Left colon (tissue), 2 donors: ENCODE measurements at regions not wholly inside any gene's neighbourhood (a gene's known extent, or its start where the extent isn't known, plus 50 kb on each side); places are given as distances from the start of the nearest gene placed in this dataset.

Experiments
- ATAC-seq: fragments of 200-7000 bp; cut with Tn5 transposase; one replicate; pipeline ENCODE4 v1.9.1; 2020; ENCODE audit warnings: mild to moderate bottlenecking, moderate library complexity
- DNase-seq, 2 donors: peaks; one replicate each; pipeline ENCODE4 v3.0.0-alpha.2; 2020
- intact Hi-C, 2 donors: fragments of 100-400 bp; cut with DNase I in 1 of 2; cut with micrococcal nuclease in 1 of 2; formaldehyde crosslinking; loops; one replicate each; pipeline versions ENCODE4 v1.11.2 to v1.14.0; 2022; cut with DNase I, micrococcal nuclease
- donor health status: DM: no; HTN: no; CAD: no.
- donor health status: DM: yes; HTN: yes; CAD: no.

DNA sequence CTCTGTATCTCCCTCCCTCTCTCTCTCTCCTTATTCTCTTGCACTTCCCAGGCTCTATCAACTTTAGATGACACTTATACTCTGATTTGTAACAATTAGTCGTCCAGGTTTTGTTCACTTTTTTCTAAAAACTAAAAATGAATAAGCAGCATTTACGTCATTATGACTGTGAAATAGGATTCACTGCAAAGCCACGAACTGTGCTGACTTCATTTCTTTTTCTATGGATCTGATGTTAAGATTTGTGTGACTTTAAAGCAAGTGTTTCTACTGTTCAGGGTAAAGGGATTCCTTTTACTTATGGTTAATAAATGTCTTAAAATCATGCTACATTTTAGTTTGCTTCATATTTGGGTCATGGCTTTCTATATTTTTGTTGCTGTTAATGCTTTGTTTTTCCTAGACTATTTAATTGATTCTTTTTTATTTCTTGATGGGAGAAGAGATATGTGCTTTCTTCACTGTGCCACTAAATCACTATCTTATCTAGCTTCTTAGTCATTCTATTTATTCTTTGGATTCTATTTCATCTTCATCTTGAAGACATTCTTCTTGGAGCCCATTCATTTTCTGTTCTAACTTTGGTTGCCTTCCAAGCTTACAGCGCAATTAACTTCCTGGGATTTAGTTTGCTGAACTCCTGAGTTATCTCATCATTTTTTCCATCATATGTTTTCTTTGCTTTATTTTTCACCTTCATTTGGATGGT, 480.4 kb upstream of the TRIB2 start:
- intact Hi-C loops = no loop called here
- no peak for DNase-seq
- no peak for ATAC-seq

DNA sequence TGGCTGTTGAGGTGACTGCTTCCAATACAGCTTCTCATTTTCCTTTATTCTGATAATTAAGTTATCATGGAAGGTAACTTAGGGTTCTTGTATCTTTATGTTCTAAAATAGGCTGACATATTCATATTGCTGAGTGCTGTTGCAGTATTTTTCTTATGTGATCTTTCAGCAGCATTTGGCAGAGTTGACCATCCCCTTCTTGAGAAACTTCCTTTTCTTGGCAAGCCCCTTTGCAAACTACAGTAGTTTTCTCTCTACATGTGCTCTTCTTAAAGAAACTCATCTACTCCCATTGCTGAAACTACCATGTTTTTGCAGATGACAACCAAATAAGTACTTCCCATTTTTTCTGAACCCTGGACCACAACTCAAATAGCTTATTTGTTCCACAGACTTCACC, 476.5 kb upstream of the TRIB2 start:
- intact Hi-C loops = no loop called here
- no peak for ATAC-seq
- no peak for DNase-seq

DNA sequence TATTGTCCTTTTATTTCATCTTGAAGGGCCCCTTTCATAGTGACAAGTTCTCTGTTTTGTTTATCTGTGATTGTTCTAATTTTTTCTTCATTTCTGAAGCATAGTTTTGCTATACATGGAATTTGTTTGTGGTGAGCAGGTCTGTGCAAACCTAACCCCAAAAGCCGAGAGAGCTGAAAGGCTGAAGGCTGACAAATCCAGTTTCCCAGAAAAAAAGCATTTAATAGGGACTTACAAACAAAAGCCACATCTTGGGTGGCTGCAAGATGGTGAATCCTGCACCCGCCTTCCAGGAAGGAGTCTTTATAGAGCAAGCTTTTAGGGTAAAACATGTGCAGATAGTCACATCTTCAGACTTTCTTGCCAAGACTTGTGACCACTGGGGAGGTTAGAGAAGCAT, 473.4 kb upstream of the TRIB2 start:
- DNase-seq = no peak
- ATAC-seq = no peak
- intact Hi-C loops = no loop called here

DNA sequence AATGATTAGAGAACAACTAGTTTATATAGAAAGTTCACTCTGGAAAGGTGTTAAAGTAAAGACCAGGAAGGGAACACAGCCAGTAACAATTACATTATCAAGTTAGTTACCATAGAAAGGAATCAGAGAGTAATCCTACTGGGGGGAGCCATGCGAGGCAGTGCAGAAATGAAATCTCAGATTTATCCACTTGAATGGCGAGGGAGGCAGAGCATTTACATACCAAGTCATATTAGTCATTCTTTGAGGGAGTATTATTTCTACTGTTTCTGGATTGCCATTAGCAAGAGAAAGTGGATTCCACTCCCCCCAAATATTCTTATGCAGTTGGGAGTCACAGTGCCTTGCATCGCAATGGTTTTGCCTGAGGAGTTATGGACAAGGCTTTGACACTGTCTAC, 472.7 kb upstream of the TRIB2 start:
- ATAC-seq (no peak), DNase-seq (no peak)
- intact Hi-C loops = no loop called here

DNA sequence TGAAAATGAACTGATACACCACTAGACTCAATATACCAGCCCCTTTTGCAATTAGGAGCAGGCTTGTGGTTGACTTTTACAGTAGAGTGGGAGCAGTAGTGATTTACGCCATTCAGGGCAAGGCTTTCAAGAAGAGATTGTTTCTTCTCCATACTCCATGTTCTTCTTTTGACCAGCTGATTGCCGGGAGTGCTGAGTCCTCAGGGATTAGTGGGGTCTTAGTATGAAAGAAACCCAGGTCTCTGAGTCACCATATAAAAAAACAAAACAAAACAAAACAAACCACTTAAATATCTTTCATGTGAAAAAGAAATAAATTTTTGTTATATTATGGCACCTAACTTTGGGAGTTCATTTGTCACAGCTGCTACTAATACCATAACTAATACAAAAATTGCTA, 465.6 kb upstream of the TRIB2 start:
- ATAC-seq (no peak), DNase-seq (no peak)
- intact Hi-C loops = no loop called here

DNA sequence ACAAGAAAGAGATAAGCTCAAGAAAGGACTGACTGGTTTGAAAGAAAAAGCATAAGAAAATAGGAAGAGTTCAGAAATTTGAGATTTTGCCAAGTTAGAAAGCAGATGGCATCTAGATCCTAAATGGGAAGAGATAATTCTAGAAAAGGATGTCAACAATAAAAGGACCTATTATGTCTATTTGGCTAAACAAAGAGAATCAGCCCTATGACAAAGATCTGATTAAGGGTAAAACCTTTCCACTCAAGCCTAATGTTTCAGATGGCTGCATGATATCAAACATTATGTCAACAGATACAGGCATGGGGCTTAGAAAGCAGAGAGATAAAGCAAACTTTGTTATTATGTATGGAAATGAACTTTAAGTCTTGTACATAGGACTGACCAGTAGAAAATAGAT, 465.0 kb upstream of the TRIB2 start:
- DNase-seq = no peak
- ATAC-seq = no peak
- intact Hi-C loops = no loop called here

DNA sequence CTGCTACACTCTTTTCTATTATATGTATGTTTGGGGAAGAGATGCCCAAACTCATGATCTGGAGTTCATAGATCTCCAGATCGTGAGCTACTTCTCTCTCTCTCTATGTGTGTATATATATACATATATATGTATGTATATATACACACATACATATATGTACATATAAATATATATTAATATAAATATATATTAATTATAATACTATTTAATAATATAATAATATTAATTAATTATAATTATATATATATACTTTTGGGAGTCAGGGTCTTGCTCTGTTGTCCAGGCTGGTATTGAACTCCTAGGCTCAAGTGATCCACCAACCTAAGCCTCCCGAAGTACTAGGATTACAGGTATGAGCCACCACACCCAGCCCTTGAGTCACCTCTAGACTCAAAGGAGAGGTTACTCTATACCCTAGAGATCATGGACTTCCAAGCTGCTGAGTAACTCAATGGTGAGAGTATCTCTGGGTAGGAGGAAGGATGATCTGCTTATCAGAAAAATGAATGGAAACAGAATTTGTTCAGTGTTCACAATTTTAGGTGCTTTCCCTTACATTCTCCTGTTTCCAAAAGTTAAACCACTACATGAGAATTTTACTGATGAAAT, 463.5 kb upstream of the TRIB2 start:
- ATAC-seq = no peak
- intact Hi-C loops = no loop called here
- no peak for DNase-seq

DNA sequence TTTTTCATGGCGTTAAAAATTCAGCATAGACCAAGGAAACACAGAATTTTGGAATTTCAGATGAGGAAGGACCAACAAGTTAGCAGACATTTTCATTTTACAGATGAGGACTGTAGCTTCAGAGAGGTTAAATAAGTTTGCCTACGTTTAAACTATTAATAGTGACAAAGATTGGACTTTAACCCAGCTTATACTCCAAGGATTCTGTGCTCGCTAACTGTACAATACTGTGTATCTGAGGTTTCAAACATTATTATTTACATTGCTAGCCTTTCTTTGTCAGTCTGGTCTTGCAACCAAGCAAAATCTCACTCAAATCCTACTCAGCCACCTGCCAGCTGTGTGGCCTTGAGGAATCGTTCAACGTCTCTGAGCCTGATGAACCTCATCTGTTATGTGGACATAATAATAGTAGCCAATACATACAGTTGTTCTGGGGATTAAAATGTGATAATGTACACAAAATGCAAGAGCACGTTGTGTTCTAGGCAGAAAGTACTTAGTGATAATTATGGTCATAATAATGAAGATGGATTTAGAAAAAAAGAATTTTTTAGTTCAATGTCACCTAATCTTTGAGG, 462.4 kb upstream of the TRIB2 start:
- ATAC-seq (no peak), DNase-seq (no peak)
- intact Hi-C loops = no loop called here

DNA sequence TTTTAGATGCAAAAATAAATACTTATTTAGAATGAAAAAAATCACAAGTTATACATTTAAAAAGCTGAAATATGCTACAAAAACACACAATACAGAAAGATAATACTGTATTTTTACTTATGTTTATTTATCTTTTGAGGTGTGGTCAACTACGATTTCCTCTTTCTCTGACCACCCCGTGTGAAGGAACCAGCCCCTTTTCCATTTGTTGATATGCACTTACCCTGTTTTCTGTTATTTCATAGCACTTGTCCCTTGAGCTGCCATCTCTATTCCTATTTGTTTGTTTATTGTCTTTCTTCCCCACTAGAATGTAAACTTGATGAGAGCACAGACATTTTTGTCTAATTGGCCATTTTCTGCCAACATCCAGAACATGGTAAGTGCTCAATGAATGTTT, 460.5 kb upstream of the TRIB2 start:
- ATAC-seq (no peak), DNase-seq (no peak)
- intact Hi-C loops = no loop called here

DNA sequence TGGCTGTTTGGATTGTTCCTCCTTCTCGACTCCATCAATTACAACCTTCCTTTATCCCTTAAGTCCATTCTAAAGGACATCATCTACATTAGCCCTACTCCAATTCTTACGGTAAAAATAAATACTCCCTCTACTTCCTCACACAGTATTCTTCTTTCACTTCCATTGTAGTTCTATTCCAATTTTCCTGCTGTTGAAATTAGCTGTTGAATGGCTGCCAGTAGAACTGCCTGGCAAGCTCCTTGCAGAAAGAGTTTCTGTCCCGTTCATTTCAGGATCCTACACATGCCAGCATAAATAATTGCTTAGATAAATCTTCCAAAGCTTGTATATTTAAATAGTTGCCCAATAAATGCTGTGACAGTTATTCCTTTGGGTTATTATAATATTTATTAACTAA, 459.3 kb upstream of the TRIB2 start:
- intact Hi-C loops = no loop called here
- ATAC-seq (no peak), DNase-seq (no peak)

DNA sequence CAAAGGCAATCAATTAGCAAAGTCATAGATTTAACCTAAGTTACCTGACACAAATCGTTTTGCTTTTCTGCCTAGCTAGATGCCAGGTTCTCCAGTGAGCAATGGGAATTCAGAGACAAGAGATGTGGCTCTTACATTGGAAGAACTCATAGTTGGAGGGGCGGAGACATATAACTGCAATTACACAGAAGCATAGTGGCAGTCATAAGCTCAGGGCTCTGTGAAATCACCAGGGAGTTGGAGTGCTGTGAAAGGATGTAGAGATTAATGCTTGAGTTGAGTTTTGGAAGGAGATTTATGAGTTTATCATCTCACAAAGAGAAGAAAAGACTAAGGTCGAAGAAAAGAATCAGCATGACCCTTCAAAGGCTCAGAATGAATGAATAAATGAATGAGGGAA, 457.2 kb upstream of the TRIB2 start:
- intact Hi-C loops = no loop called here
- ATAC-seq (no peak), DNase-seq (no peak)

DNA sequence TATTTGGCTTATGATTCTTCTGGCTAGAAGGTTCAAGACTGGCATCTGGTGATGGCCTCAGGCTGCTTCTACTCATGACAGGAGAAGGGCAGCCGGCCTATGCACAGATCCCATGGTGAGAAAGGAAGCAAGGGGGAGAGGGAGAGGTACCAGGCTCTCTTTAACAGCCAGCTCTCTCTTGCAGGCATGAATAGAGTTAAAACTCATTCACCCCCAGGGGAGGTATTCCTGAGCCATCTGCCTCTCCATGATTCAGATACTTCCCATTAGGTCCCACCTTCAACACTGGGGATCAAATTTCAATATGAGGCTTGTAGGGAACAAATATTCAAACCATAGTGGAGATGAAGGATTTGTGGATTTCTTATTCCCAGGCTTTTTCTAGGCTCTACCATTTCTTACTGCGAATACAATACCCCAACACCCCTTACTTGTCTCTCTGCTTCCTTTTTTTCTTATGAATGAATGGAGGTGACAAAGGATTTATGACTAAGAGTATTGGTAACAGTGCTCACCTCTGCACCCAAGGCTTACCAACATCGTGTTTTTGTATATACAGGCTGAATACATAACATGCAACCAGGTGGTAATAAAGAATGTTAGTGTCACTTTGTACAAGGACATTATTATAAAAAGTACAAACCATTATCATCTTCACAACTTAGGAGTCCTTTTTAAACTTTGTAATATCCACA, 454.6 kb upstream of the TRIB2 start:
- no peak for ATAC-seq
- intact Hi-C loops = no loop called here
- DNase-seq = no peak

DNA sequence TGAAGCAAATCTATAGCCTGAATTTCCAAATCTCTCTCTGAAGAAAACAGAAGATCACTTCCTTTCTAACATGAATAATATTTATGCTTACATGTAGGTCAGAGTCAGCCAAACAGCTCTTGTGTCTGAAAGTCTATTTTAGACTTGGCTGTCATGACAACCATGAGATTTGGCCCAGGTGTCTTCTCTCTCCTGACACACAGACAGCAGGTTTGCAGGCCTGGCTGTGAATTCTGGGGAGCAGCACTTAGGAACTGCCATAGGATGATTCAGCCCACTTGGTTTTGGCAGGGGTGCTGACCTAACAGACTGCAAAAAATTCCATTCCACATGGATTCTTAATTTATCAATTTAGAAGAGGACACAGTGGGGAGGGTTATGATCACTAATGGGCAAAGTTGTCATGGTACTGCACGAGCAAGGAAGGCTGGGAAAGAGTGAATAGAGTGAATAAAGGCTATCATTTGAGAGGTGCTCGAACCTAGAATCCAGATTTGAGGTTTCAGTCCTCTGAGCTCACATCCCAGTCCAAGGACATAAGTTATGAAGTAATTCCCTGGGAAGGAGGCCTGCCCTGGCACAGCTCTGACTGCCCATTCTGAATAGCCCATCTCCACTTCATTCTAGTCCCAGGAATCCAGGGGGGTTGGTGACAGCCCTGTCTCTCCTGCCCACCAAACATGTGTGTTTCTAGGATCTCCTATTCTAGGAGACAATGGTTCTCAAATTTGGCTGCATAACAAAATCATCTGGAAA, 453.9 kb upstream of the TRIB2 start:
- DNase-seq = peak in 1 of 2 donors; percentile 24
- intact Hi-C loops = no loop called here
- ATAC-seq = no peak

DNA sequence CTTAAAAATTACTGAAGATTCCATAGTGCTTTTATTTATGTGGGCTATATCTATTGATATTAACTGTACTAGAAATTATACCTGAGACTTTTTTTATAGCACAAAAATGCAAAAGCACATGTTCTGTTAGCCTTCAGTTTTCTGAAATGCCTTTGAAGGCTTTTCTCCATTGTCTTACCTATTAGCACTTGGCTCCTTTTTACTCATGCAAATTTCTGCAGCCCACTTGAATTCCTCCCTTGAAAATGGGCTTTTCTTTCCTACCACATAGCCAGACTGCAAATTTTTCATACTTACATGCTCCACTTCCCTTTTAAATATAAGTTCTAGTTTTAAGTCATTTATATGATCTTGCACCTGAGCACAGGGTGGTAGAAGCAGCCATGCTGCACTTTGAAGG, 453.0 kb upstream of the TRIB2 start:
- no peak for DNase-seq
- ATAC-seq = no peak
- intact Hi-C loops = no loop called here

DNA sequence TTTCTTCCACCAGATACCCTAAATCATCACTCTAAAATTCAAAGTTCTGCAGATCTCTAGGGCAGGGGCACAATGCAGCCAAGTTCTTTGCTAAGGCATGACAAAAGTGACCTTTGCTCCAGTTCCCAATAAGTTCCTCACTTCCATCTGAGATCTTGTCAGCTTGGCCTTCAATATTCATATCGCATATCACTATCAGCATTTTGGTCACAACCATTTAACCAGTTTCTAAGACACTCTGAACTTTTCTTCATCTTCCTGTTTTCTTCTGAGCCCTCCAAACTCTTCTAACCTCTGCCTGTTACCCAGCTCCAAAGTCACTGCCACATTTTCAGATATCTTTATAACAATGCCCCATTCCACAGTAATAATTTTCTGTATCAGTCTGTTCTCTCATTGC, 452.6 kb upstream of the TRIB2 start:
- intact Hi-C loops = no loop called here
- DNase-seq (no peak), ATAC-seq (no peak)

DNA sequence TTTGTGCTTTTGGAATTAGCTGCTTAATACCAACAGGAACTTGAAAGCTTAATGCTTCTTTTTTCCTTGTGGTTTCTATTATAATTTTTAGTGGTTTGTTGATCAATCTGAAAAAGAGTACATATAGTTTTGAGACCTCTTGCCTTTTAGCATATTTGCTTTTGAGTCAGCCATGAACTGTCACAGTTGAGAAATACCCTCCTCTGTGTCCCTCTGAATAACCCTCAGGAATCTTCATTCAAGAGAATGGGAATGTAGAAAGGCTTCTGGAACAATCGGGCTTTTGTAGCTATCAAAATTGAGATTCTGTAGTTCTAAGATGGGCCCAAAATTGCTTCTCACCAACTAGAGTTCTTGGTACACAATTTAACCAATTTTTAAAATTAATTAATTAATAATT, 451.1 kb upstream of the TRIB2 start:
- DNase-seq (no peak), ATAC-seq (no peak)
- intact Hi-C loops = no loop called here

DNA sequence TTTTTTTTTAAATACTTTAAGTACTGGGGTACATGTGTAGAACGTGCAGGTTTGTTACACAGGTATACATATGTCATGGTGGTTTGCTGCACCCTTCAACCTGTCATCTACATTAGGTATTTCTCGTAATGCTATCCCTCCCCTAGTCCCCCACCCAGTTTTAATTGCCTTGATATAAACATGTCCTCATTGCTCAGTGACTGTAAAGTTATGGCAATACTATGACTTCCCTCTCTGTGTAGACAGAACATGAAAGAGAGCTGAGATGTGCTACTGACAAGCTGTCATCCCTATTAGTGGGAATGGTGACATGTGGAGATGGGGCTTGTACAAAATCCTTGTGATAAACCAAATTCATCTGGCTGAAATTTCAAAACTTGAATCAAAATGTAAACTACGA, 449.7 kb upstream of the TRIB2 start:
- intact Hi-C loops = no loop called here
- DNase-seq (no peak), ATAC-seq (peak; percentile 93)

DNA sequence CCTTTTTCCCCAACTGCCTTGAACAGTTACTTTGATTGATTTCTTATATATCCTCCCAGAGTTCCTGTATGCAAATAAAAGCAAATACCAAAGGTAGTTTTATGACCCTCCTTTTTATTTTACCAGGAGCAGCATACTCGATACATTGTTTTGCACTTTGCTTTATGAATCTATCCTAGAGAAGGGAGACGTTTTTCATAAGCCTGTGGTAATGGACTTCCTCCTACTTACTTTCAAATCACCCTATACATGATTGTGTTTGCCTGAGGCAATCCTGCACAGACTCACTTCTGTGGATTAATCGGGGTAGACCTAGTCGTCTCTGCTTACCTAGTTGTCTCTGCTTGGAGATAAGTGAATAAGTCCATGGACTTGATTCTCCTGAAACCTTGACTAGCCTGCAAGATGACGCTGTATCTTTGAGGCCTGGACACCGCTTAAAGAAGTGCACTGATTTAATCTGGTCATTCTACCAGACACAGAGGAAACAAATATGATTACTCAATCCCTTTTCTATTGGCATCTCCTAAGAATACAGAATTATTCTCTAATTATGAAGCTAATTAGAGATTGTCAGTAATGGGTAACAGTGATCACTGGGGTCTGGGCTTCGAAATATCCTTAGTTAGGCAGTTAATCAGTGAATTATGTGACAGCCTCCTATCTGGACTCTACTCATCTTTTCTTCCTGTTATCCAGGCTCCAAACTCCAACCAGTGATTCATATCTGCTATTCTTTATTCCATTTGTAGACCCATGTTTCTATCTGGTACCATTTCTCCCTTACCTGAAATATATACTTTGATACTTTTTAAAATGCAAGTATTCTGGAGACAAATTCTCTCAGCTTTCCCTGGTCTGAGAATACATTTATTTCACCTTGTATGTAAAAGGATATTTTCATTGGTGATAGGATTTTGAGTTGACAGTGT, 447.4 kb upstream of the TRIB2 start:
- ATAC-seq (peak; percentile 75), DNase-seq (no peak)
- intact Hi-C loops = no loop called here
